Jurkat, Clone E6-1 (cell line): ENCODE measurements at regions not wholly inside any gene's neighbourhood (a gene's known extent, or its start where the extent isn't known, plus 50 kb on each side); places are given as distances from the start of the nearest gene placed in this dataset.
"Not testable (repeated sequence)": the region's sequence is repeated elsewhere in the genome, so short reads cannot be mapped to it uniquely, and the experiment has no call there.

Source experiments
- DNase-seq: peaks from one replicate; pipeline ENCODE4 v3.0.0-alpha.2; 2011; ENCODE audit warnings: low read depth, low spot score
- H3K4me3 ChIP-seq: 2 replicates; pipeline ENCODE4 v1.5.1; 2011; ENCODE audit warnings: mild to moderate bottlenecking, low read length, control low read depth, moderate library complexity

- DNase-seq, result no peak
These were observed 577.3 kb downstream of the VGLL3 start for GRCh38 chr3:86413645-86414044.

GRCh38 chr3:86410587-86410986, 580.4 kb downstream of the VGLL3 start:
- DNase-seq, result no peak
- H3K4me3 ChIP-seq, result no peak overlapping the region

More at GRCh38 chr3:86413645-86414044, 577.3 kb downstream of the VGLL3 start:
- H3K4me3 ChIP-seq, result no peak overlapping the region

GRCh38 chr3:86389759-86390158, 601.2 kb downstream of the VGLL3 start:
- DNase-seq, H3K4me3 ChIP-seq: not testable (repeated sequence)

DNA sequence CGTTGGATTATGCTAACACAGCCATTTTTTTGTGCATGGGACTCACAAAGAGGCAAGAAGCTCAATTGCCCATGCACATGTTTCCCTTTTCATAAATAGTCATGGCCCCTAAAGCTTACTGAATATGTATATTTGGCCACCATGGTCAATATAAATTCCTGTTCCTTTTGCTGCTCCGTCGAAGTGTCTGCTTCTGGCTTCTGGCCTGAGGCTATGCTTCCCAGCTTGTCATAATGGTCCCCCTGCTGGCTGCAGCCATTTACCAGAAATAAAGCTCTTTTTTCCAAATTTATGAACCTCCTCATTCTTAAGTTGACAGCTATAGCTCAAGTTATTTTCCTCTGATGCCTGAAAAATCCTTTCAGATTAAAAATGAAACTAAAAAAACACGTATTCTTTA, 602.1 kb downstream of the VGLL3 start:
- H3K4me3 ChIP-seq, result no peak overlapping the region
- no peak for DNase-seq

DNA sequence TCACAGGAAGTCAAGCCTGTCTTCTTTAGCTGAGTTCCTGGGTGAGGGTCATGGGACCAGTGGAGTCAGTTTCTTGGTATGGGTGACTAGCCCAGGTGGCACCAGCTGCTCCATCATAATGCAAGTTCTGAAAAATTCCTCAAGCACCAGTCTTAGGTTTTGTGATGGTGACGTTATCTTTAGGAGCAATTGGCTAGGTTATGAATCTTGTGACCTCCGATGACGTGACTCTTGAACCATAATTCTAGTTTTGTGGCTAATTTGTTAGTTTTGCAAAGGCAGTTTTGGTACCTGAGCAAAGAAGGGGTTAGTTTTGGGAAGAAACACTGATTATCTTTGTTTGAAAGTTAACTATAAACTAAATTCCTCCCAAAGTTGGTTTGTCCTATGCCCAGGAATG, 608.4 kb downstream of the VGLL3 start:
- no peak for DNase-seq
- H3K4me3 ChIP-seq, result no peak overlapping the region

GRCh38 chr3:86381247-86381646, 609.7 kb downstream of the VGLL3 start:
- H3K4me3 ChIP-seq, result no peak overlapping the region
- no peak for DNase-seq

GRCh38 chr3:86379280-86379679, 611.7 kb downstream of the VGLL3 start:
- no peak for DNase-seq
- H3K4me3 ChIP-seq, result no peak overlapping the region

DNA sequence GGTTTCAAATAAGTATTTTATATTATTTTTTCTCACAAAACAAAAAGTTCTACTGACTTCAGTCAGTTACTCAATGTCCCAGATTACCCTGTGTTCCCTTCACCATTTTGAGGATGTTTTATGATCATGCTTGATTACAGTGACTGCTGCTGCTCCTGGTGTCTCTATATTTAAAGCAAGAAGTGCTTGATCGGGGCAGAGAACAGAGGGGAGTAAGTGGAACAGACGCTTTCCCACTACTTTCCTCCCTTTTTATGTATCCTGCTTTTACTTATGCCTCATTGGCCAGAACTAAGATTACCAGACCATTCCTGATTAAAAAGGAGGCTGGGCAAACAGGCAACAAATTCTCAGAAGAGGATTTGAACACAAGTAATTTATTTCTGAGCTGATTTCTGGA, 612.1 kb downstream of the VGLL3 start:
- DNase-seq, result no peak
- no peak overlapping the region for H3K4me3 ChIP-seq

DNA sequence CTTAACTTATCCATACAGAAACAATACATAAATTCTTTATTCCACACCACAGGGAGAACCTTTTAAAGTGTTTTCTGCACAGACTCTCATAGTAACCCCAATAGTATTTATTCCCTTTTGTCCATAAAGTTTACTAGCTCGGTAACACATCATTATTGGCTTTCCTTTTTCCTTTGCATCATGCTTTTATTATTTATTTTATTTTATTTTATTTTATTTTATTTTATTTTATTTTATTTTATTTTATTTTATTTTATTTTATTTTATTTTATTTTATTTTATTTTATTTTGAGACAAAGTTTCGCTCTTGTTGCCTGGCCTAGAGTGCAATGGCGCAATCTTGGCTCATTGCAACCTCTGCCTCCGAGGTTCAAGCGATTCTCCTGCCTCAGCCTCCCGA, 655.4 kb downstream of the VGLL3 start:
- not testable (repeated sequence) for H3K4me3 ChIP-seq, DNase-seq

DNA sequence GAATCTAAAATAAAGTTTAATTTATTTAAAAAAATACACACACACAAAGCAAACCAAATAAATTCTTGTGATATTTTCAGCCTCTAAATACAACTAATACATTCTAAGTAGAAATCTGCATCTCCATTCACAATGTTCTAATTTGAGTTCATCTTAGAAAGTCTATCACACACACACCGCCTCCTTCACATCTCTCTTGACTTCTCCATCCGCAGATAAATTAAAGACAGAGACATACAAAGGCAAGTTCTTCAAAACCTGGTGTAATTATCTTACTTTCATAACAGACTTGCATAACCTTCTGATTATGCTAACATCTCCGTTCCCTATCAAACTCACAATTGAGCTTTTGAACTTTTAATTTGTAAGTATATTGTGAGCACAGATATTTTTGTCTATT, 657.3 kb downstream of the VGLL3 start:
- no peak for DNase-seq
- no peak overlapping the region for H3K4me3 ChIP-seq

GRCh38 chr3:86303935-86304334, 687.0 kb downstream of the VGLL3 start:
- no peak overlapping the region for H3K4me3 ChIP-seq
- DNase-seq, result no peak

DNA sequence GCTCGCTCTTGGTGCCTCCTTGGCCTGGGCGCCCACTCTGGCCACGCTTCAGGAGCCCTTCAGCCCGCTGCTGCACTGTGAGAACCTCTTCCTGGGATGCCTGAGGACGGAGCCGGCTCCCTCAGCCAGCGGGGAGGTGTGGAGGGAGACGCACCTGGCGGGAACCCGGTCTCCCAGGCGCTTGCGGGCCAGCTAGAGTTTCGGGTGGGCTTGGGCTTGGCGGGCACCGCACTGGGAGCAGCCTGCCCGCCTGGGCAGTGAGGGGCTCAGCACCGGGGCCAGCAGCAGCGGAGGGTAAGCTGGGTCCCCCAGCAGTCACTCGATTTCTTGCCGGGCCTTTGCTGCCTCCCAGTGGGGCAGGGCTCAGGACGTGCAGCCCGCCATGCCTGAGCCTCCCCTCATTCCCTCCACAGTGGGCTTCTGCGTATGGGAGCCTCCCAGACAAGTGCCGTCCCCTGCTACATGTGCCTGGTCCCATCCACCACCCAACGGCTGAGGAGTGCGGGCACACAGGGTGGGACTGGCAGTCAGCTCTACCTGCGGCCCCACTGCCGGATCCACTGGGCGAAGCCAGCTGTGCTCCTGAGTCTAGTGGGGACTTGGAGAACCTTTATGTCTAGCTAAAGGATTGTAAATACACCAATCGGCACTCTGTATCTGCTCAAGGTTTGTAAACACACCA, 708.7 kb downstream of the VGLL3 start:
- H3K4me3 ChIP-seq, result no peak overlapping the region
- no peak for DNase-seq

DNA sequence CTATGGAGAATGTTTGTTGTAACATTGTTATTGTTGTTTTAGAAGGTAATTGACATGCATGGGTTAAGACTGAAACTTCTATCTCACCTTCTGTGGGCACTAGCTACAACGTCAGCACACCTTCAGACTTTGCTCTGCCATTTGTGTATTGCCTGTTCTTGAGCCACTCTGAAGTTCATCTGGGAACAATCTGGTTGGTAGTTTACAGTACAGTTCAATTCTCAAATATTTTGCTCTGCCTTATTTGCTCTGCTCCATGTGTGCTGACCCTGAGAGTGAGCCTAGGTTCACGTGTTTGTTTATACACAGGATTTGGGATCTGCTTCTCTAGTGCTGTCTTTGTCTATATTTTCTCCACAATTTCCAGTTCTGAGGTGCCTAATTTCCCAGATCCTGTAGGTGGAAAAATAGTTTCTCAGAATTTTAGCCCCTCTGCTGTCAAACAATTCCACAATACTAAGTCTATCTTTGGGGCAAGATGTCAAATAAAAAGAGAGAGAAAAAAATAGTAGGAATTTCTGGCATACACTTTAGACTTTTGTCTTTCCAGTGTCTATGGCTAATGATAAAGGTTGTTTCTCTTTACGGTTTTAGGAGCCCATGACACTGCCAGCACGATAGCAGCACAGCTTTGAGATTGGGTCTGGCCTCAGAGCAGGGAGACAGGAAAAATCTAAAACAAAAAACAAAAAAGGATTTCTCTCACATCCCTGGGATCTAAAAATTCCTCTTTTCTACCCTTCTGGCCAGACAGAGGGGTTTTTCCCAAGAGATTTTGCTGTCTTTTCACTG, 721.4 kb downstream of the VGLL3 start:
- no peak overlapping the region for H3K4me3 ChIP-seq
- DNase-seq, result no peak

GRCh38 chr3:86257955-86258641, 732.9 kb downstream of the VGLL3 start:
- no peak for DNase-seq
- no peak overlapping the region for H3K4me3 ChIP-seq

- H3K4me3 ChIP-seq, result no peak overlapping the region
- DNase-seq, result no peak
These were observed 736.5 kb downstream of the VGLL3 start for GRCh38 chr3:86254480-86254879.

GRCh38 chr3:86251781-86252180, 739.2 kb downstream of the VGLL3 start:
- H3K4me3 ChIP-seq, result no peak overlapping the region
- no peak for DNase-seq

DNA sequence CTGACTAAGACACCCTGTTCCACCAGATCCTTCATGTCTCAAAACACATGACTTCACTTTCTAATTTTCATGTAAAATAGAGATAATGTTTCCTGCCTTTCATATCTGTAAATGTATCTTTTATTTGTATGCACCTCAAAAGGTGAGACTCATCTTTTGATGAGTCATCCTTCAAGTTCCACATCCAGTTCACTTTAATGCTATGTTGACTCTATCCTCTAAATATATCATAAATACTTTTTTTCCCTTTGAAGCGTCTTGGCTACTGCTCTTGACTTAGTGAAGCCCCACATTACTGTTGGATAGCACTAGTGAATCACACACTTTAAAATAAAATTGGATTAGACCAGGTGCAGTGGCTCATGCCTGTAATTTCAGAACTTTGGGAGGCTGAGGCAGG, 741.1 kb downstream of the VGLL3 start:
- no peak overlapping the region for H3K4me3 ChIP-seq
- no peak for DNase-seq

DNA sequence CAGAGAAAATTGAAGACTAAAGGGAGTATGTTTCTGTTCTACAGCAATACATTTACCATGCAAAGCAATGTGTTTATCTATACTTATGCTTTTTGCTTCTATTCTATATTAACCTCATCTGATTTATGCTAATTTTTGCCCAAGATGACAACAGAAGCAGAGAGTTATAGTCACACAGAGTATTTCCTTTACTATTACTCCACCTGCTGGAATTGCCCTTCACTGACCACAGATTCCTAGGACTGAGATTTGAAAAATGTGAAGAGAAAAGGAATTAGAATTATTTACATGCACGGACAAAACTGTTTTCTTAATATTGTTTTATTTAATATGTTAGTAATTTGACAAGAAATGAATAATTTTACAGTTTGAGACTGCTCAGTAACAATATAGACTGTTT, 745.6 kb downstream of the VGLL3 start:
- DNase-seq, result no peak
- H3K4me3 ChIP-seq, result no peak overlapping the region

DNA sequence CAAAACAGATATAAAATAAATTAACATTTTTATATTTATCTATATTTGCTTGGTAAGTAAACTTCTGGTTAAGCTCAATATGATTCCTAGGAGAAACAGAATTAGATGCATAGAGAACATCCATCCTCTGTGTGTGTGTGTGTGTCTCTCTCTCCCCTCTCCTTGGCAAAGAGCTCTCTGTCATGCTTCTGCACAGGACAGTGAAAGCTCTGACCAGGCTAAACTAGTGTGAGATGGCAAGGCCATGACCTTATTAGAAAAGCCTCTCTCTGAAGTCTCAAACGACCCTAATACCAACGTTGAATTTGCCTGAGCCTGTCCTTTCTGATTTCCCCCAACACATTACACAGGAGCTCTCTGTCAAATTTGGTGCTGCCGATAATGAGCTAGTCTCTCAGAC, 746.0 kb downstream of the VGLL3 start:
- DNase-seq, result no peak
- H3K4me3 ChIP-seq, result no peak overlapping the region

- H3K4me3 ChIP-seq, result no peak overlapping the region
- DNase-seq, result no peak
These were observed 751.0 kb downstream of the VGLL3 start for GRCh38 chr3:86239946-86240345.
